Panc1 (cell line): ENCODE measurements at regions not wholly inside any gene's neighbourhood (a gene's known extent, or its start where the extent isn't known, plus 50 kb on each side); places are given as distances from the start of the nearest gene placed in this dataset.

Experiments
- POLR2AphosphoS5 ChIP-seq: IDR thresholded peaks from 2 replicates; pipeline ENCODE4 v1.6.1; 2012; ENCODE audit warnings: mild to moderate bottlenecking, low read depth, low read length, moderate library complexity
- TF ChIP-seq, protein P1 (sequence below): fragments of 450-650 bp; IDR thresholded peaks from 2 replicates; pipeline ENCODE4 v1.5.1; 2017; ENCODE audit warnings: mild to moderate bottlenecking

DNA sequence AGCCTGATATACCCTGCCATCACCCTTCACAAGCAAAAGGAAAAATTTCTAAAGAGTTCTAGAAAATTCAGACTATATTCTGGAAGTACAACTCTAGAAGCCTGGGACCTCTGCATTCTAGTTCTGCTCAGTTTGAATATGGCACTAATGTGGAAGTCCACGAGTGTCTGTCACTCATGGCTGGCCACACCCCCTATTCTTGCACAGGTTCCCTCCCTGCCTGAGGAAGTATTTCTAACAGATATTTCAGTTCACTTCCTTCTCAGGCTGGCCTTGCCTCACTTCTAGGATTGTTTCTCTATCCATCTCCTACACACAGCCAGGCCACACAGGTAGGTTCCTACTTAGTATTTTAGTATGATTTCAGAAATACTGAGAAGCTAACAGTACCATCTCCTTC is 67.4 kb downstream of the PHLDA1 start:
- TF ChIP-seq, protein P1, sequence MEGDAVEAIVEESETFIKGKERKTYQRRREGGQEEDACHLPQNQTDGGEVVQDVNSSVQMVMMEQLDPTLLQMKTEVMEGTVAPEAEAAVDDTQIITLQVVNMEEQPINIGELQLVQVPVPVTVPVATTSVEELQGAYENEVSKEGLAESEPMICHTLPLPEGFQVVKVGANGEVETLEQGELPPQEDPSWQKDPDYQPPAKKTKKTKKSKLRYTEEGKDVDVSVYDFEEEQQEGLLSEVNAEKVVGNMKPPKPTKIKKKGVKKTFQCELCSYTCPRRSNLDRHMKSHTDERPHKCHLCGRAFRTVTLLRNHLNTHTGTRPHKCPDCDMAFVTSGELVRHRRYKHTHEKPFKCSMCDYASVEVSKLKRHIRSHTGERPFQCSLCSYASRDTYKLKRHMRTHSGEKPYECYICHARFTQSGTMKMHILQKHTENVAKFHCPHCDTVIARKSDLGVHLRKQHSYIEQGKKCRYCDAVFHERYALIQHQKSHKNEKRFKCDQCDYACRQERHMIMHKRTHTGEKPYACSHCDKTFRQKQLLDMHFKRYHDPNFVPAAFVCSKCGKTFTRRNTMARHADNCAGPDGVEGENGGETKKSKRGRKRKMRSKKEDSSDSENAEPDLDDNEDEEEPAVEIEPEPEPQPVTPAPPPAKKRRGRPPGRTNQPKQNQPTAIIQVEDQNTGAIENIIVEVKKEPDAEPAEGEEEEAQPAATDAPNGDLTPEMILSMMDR = no peak
- no peak for TF ChIP-seq POLR2AphosphoS5
